Neural progenitor cell (in vitro differentiated cells): ENCODE measurements at regions not wholly inside any gene's neighbourhood (a gene's known extent, or its start where the extent isn't known, plus 50 kb on each side); places are given as distances from the start of the nearest gene placed in this dataset.

Source experiments
- CTCF ChIP-seq: fragments of 200-600 bp; sonication (generic); IDR thresholded peaks from 2 replicates; pipeline ENCODE4 v1.5.1; 2017; ENCODE audit warnings: antibody characterized with exemption, mild to moderate bottlenecking
- EZH2 ChIP-seq: fragments of 200-600 bp; sonication (generic); IDR thresholded peaks from 2 replicates; pipeline ENCODE4 v1.6.1; 2017; ENCODE audit warnings: antibody characterized with exemption, mild to moderate bottlenecking, moderate library complexity

GRCh38 chr5:62212648-62213047 lies 93.4 kb upstream of the KIF2A start:
- TF ChIP-seq EZH2: no peak
- TF ChIP-seq CTCF: no peak
